ENCODE measurements at regions not wholly inside any gene's neighbourhood (a gene's known extent, or its start where the extent isn't known, plus 50 kb on each side); places are given as distances from the start of the nearest gene placed in this dataset.
A peak's percentile ranks its signal among the peaks of the same experiment; 100 is the strongest.
"Not testable (repeated sequence)": the region's sequence is repeated elsewhere in the genome, so short reads cannot be mapped to it uniquely, and the experiment has no call there.

DNA sequence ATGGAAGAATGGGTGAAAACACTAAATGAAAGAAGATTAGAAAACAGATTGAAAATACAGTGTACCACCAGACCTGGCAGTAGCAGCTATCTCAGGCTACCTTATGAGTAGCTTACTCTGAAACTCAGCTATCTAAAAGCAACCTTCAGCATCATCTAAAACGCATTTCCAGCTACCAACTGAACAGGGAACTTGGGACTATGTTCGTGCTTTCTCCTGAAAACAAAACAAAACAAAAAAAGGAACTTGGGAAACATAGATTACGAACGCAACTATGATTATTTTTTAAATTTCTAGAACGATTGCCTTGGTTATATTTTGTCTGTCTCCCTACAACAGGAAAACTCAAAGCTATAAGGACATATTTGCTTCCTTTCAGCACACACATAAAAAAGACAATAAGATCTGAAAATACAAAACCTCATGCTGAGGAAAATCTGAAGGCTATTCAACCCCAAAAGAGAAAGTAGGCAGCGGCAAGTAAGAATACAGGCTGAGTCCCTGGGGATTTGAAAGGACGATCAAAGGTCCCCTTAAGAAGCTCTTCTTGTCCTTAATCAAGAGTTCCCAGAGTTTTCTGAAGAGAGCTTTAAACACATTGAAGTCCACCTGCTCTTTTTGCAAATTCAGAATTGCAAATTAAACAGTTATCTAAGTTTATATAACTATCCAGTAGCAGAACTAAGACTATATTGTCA is 53.4 kb downstream of the OR2K2 start:
- TF ChIP-seq, protein P1, sequence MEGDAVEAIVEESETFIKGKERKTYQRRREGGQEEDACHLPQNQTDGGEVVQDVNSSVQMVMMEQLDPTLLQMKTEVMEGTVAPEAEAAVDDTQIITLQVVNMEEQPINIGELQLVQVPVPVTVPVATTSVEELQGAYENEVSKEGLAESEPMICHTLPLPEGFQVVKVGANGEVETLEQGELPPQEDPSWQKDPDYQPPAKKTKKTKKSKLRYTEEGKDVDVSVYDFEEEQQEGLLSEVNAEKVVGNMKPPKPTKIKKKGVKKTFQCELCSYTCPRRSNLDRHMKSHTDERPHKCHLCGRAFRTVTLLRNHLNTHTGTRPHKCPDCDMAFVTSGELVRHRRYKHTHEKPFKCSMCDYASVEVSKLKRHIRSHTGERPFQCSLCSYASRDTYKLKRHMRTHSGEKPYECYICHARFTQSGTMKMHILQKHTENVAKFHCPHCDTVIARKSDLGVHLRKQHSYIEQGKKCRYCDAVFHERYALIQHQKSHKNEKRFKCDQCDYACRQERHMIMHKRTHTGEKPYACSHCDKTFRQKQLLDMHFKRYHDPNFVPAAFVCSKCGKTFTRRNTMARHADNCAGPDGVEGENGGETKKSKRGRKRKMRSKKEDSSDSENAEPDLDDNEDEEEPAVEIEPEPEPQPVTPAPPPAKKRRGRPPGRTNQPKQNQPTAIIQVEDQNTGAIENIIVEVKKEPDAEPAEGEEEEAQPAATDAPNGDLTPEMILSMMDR (IDR thresholded peaks at IDR 0.05; ENCODE audit: insufficient read depth, low read depth, low read length, missing control alignments), result no peak
- peak overlapping the region; percentile 50 for H3K4me3 ChIP-seq (ENCODE audit: low read depth, low read length)
- peak; percentile 74 for DNase-seq (ENCODE audit: low read depth)

DNA sequence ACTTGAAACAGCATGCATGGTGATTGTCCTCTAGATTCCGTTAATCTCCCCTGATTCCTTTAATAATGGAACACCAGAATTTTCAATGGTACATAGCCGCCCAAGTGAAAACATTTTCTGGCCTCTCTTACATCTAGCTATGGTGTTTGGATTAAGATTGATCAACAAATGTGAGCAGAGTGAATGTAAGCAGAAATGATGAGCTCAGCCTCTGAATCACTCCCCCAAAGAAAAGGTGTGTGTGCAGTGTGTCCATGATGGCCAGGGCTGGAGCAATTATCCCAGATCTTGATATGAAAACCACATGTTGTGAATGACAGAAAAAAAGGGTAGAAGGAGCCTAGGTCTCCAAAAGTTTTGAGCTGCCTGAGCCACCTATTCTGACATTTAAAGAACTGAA is 55.3 kb downstream of the OR2K2 start:
- no peak overlapping the region for H3K4me3 ChIP-seq (ENCODE audit: low read depth, low read length)
- TF ChIP-seq, protein P1 (IDR thresholded peaks at IDR 0.05; ENCODE audit: insufficient read depth, low read depth, low read length, missing control alignments), result no peak
- DNase-seq (ENCODE audit: low read depth), result no peak

DNA sequence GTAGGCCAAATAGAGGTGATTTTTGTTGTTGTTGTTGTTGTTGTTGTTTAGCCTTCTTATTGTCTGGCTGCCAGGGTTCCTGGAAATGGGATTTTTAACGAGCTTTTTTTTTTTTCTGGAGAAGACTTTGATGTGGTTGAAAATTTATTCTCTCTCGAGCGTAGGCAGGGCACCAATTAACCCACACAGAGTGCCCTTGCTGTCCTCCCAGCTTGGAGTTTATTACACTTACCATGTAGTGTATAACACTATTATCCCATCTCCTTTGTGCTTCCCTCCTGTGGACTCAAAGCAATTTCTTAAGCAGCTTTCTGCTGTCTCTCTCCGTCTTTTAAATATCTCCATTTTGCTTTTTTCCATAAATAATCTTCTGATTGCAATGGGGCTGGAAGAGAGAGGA is 57.4 kb downstream of the OR2K2 start:
- TF ChIP-seq, protein P1 (IDR thresholded peaks at IDR 0.05; ENCODE audit: insufficient read depth, low read depth, low read length, missing control alignments), result no peak
- DNase-seq (ENCODE audit: low read depth), result no peak

DNA sequence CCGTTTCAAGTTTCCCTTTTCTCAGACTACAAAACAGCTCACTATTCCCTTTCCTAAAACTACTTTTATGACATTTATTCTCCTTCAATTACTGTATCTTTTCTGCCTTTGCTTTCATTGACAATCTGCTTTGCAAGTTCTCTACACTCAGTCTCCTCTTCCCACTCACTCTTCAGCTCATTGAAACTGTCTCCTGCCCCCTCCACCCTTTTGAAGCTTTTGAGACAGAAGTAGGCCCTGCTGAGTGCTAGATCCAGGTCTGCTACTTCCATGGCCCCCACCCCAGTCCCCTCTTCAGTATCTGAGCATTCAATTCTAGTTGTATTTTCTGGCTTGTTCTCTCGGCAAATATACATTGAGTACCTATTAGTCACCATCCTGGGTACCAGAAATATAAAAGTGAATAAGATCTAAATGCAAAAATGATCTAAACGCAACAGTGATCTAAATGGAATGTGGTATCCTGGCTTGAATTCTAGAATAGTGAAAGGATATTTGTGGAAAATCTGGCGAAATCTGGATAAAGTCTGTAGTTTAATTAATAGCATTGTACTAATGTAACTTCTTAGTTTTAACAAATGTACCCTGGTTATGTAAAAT is 58.4 kb downstream of the OR2K2 start:
- DNase-seq (ENCODE audit: low read depth), result no peak
- no peak overlapping the region for H3K4me3 ChIP-seq (ENCODE audit: low read depth, low read length)
- TF ChIP-seq, protein P1 (IDR thresholded peaks at IDR 0.05; ENCODE audit: insufficient read depth, low read depth, low read length, missing control alignments), result no peak

More for the DNA sequence above, 57.4 kb downstream of the OR2K2 start:
- H3K4me3 ChIP-seq (ENCODE audit: low read depth, low read length), result no peak overlapping the region

DNA sequence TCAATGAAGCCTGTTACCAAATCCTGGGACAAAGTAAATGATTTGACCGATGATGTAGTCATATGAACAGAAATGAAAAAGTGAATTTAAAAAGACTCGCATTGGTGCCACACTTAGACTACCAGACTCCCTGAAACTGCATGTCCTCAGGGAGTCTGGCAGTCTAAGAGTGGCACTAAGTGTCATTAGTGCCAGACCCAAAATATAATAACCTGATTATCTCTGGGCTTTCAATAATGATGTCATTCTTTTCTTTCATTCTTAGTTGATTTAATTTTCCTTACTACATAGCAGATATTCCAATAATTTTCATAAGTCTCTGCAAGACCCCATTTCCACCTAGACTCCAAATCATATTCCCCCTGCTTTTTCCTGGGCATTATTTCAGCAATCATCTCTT is 59.0 kb downstream of the OR2K2 start:
- TF ChIP-seq, protein P1 (IDR thresholded peaks at IDR 0.05; ENCODE audit: insufficient read depth, low read depth, low read length, missing control alignments), result no peak
- no peak for DNase-seq (ENCODE audit: low read depth)
- no peak overlapping the region for H3K4me3 ChIP-seq (ENCODE audit: low read depth, low read length)

DNA sequence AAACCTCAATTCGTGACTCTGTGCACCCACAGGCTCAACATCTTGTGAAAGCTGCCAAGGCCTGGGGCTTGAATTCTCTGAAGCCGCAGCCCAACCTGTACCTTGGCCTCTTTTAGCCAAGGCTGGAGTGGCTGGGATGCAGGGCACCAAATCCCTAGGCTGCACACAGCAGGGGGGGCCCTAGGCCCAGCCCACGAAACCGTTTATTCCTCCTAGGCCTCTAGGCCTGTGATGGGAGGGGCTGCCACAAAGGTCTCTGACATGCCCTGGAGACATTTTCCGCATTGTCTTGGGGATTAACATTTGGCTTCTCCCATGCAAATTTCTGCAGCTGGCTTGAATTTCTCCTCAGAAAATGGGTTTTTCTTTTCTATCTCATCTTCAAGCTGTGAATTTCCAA is 64.0 kb downstream of the OR2K2 start:
- DNase-seq (ENCODE audit: low read depth), result not testable (repeated sequence)

DNA sequence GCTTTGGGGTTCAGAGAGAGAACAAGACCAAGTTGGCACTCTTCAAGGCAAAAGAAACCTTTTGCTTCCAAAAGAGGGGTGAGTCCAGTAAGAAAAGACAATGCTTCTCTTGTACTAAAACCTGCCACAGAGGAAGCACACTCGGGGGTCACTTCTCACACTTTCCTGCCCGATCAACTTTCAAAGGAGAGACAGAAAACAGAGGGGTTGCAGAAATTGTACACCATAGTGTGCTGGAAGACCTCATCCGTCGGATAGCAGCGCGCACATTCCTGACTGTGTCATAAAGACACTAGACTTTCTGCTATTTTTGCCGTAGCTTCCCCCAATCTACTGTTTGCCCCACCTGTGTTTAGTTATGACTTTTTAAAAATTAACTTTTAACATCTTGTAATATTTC is 66.9 kb downstream of the OR2K2 start:
- no peak overlapping the region for H3K4me3 ChIP-seq (ENCODE audit: low read depth, low read length)
- TF ChIP-seq, protein P1 (IDR thresholded peaks at IDR 0.05; ENCODE audit: insufficient read depth, low read depth, low read length, missing control alignments), result no peak
- no peak for DNase-seq (ENCODE audit: low read depth)

More for the DNA sequence above, 64.0 kb downstream of the OR2K2 start:
- not testable (repeated sequence) for H3K4me3 ChIP-seq (ENCODE audit: low read depth, low read length)

Measured in GM12865 (cell line).